ENCODE measurements at regions not wholly inside any gene's neighbourhood (a gene's known extent, or its start where the extent isn't known, plus 50 kb on each side); places are given as distances from the start of the nearest gene placed in this dataset.

GRCh38 chr7:13835442-13835841 is 154.0 kb downstream of the ETV1 start:
- DNase-seq (ENCODE audit: low spot score in 2 of 2), result no peak
- intact Hi-C loops (cut with DNase I; ENCODE audit: low total_unique reads), result no loop called here
- H3K4me3 ChIP-seq (ENCODE audit: low read depth, poor library complexity, severe bottlenecking), result no peak overlapping the region
- TF ChIP-seq POLR2A (IDR thresholded peaks at IDR 0.05) (no peak), CTCF (IDR thresholded peaks at IDR 0.05) (no peak)
- 71 to 74% methylated on average over 2 of the region's 2 CpGs for WGBS, 2 donors

- no peak overlapping the region for H3K4me3 ChIP-seq (ENCODE audit: low read depth, poor library complexity, severe bottlenecking)
- WGBS, 2 donors, result 81 to 94% methylated on average over 1 of the region's 1 CpG
- TF ChIP-seq POLR2A (IDR thresholded peaks at IDR 0.05) (no peak), CTCF (IDR thresholded peaks at IDR 0.05) (no peak)
- DNase-seq (ENCODE audit: low spot score in 2 of 2), result no peak
- intact Hi-C loops (cut with DNase I; ENCODE audit: low total_unique reads), result no loop called here
Observed at GRCh38 chr7:13839063-13839462, 150.4 kb downstream of the ETV1 start.
